Gastrocnemius medialis (tissue), 4 donors: ENCODE measurements at regions not wholly inside any gene's neighbourhood (a gene's known extent, or its start where the extent isn't known, plus 50 kb on each side); places are given as distances from the start of the nearest gene placed in this dataset.

ENCODE experiments used
- ATAC-seq, 2 donors: fragments of 150-250 bp; one replicate each; pipeline ENCODE4 v1.9.1; 2016
- DNase-seq, 2 donors: peaks; one replicate each; pipeline ENCODE4 v3.0.0-alpha.2; 2019
- H3K27ac ChIP-seq, 4 donors: fragments of 200-600 bp; sonication (generic); 1 replicate in 1 of 4; 2 replicates in 3 of 4; pipeline ENCODE4 v1.5.1; 2016 to 2018; ENCODE audit warnings: mild to moderate bottlenecking in 2 of 4, moderate library complexity in 1 of 4
- H3K27me3 ChIP-seq, 3 donors: fragments of 200-600 bp; sonication (generic) in 2 of 3; 1 replicate in 1 of 3; 2 replicates in 2 of 3; pipeline versions ENCODE4 v1.5.1 to v1.6.0; 2016 to 2019; ENCODE audit warnings: mild to moderate bottlenecking in 1 of 3, moderate library complexity in 1 of 3
- H3K36me3 ChIP-seq, 2 donors: fragments of 200-600 bp; sonication (generic) in 1 of 2; one replicate each; pipeline ENCODE4 v1.5.1; 2017 to 2018
- H3K4me1 ChIP-seq, 2 donors: fragments of 200-600 bp; sonication (generic) in 1 of 2; one replicate each; pipeline ENCODE4 v1.5.1; 2016 to 2017; ENCODE audit warnings: mild to moderate bottlenecking in 2 of 2
- H3K4me3 ChIP-seq, 4 donors: fragments of 200-600 bp; sonication (generic) in 3 of 4; 1 replicate in 1 of 4; 2 replicates in 3 of 4; pipeline ENCODE4 v1.5.1; 2016 to 2019; ENCODE audit warnings: mild to moderate bottlenecking in 2 of 4
- H3K9me3 ChIP-seq, 3 donors: fragments of 200-600 bp; sonication (generic) in 2 of 3; 1 replicate in 1 of 3; 2 replicates in 2 of 3; pipeline ENCODE4 v1.5.1; 2016 to 2019
- CTCF ChIP-seq, 5 experiments: fragments of 450-650 bp in 3 of 5; fragments of 200-600 bp in 2 of 5; sonication (generic) in 2 of 5; IDR thresholded peaks in 4 of 5; conservative IDR thresholded peaks in 1 of 5; 1 replicate in 4 of 5; 2 replicates in 1 of 5; pipeline ENCODE4 v1.5.1; 2016 to 2019; ENCODE audit warnings: antibody characterized with exemption in 5 of 5, mild to moderate bottlenecking in 3 of 5, moderate library complexity in 3 of 5
- POLR2A ChIP-seq, 2 donors: fragments of 450-650 bp; IDR thresholded peaks; one replicate each; pipeline ENCODE4 v1.6.1; 2017; ENCODE audit warnings: antibody characterized with exemption in 2 of 2, mild to moderate bottlenecking in 2 of 2, moderate library complexity in 2 of 2
- in situ Hi-C, 4 donors: fragments of 200-750 bp; cut with MboI; loops; one replicate each; pipeline versions ENCODE4 v1.15.0 to v1.8.0; 2017; ENCODE audit warnings: low sequenced_read_pairs in 4 of 4
- intact Hi-C: fragments of 100-400 bp; cut with DNase I; formaldehyde crosslinking; loops from one replicate; pipeline ENCODE4 v1.15.1; 2023; ENCODE audit warnings: low total_unique reads

- no peak for TF ChIP-seq POLR2A (IDR thresholded peaks at IDR 0.05)
- no peak for TF ChIP-seq CTCF (IDR thresholded peaks at IDR 0.05 in 4 of 5, conservative IDR thresholded peaks at IDR 0.05 in 1 of 5)
- no peaks in the 10 kb centered on the region for H3K4me1 ChIP-seq
- no peaks in the 10 kb centered on the region for H3K9me3 ChIP-seq
- no peaks in the 10 kb centered on the region for H3K36me3 ChIP-seq
- peaks cover 27 to 38% (median 28%) of the 10 kb centered on the region in 3 donors for H3K27me3 ChIP-seq
- in situ Hi-C loops = loop anchor here in 1 of 4 donors (25.0 kb wide), 1 partner anchor 107 kb away; no protein-coding TSS in a partner anchor
- intact Hi-C loops = no loop called here
- DNase-seq (no peak), ATAC-seq (no peak)
- H3K4me3 ChIP-seq = no peak overlapping the region
- no peak overlapping the region for H3K27ac ChIP-seq
Observed at GRCh38 chr12:132393991-132394949, 64.9 kb upstream of the GALNT9 start.

GRCh38 chr12:132393245-132393795 is 63.9 kb upstream of the GALNT9 start:
- no peak for TF ChIP-seq CTCF (IDR thresholded peaks at IDR 0.05 in 4 of 5, conservative IDR thresholded peaks at IDR 0.05 in 1 of 5)
- TF ChIP-seq POLR2A (IDR thresholded peaks at IDR 0.05) = no peak
- H3K4me1 ChIP-seq = no peaks in the 10 kb centered on the region
- no peaks in the 10 kb centered on the region for H3K36me3 ChIP-seq
- no peak for DNase-seq
- no peaks in the 10 kb centered on the region for H3K9me3 ChIP-seq
- intact Hi-C loops = no loop called here
- H3K27me3 ChIP-seq = peaks cover 23 to 28% (median 23%) of the 10 kb centered on the region in 3 donors
- in situ Hi-C loops = loop anchor here in 1 of 4 donors (25.0 kb wide), 1 partner anchor 106 kb away; no protein-coding TSS in a partner anchor
- ATAC-seq = no peak
- no peak overlapping the region for H3K4me3 ChIP-seq
- H3K27ac ChIP-seq = no peak overlapping the region

- H3K27me3 ChIP-seq = peaks cover 17 to 21% (median 19%) of the 10 kb centered on the region in 3 donors
- H3K4me1 ChIP-seq = no peaks in the 10 kb centered on the region
- ATAC-seq (no peak), DNase-seq (no peak)
- no peak overlapping the region for H3K27ac ChIP-seq
- intact Hi-C loops = no loop called here
- no peaks in the 10 kb centered on the region for H3K36me3 ChIP-seq
- H3K9me3 ChIP-seq = no peaks in the 10 kb centered on the region
- in situ Hi-C loops = loop anchor here in 1 of 4 donors (25.0 kb wide), 1 partner anchor 105 kb away; no protein-coding TSS in a partner anchor
- no peak overlapping the region for H3K4me3 ChIP-seq
- TF ChIP-seq POLR2A (IDR thresholded peaks at IDR 0.05) (no peak), CTCF (IDR thresholded peaks at IDR 0.05 in 4 of 5, conservative IDR thresholded peaks at IDR 0.05 in 1 of 5) (no peak)
Observed at GRCh38 chr12:132392389-132393244, 63.2 kb upstream of the GALNT9 start.

- DNase-seq (no peak), ATAC-seq (no peak)
- no peak overlapping the region for H3K4me3 ChIP-seq
- in situ Hi-C loops (loop anchor here in 1 of 4 donors (25.0 kb wide), 1 partner anchor 104 kb away; no protein-coding TSS in a partner anchor), intact Hi-C loops (no loop called here)
- H3K36me3 ChIP-seq = no peaks in the 10 kb centered on the region
- no peaks in the 10 kb centered on the region for H3K4me1 ChIP-seq
- H3K27ac ChIP-seq = no peak overlapping the region
- TF ChIP-seq CTCF (IDR thresholded peaks at IDR 0.05 in 4 of 5, conservative IDR thresholded peaks at IDR 0.05 in 1 of 5) (no peak), POLR2A (IDR thresholded peaks at IDR 0.05) (no peak)
- peaks cover 20 to 26% (median 20%) of the 10 kb centered on the region in 3 donors for H3K27me3 ChIP-seq
- no peaks in the 10 kb centered on the region for H3K9me3 ChIP-seq
Observed at GRCh38 chr12:132391326-132392041, 62.1 kb upstream of the GALNT9 start.
